H1 (cell line): ENCODE measurements at regions not wholly inside any gene's neighbourhood (a gene's known extent, or its start where the extent isn't known, plus 50 kb on each side); places are given as distances from the start of the nearest gene placed in this dataset.

Experiments used
- KDM4A ChIP-seq: IDR thresholded peaks from one replicate; pipeline ENCODE4 v1.7.1; 2012; ENCODE audit warnings: low read depth, mild to moderate bottlenecking, moderate library complexity, low read length, inconsistent platforms; ENCODE audit not compliant: severe bottlenecking
- KDM5A ChIP-seq: fragments of 200-600 bp; IDR thresholded peaks from 2 replicates; pipeline ENCODE4 v1.7.1; 2012; ENCODE audit warnings: mild to moderate bottlenecking, low read length, inconsistent platforms, mixed read lengths
- MAX ChIP-seq: IDR thresholded peaks from 2 replicates; pipeline ENCODE4 v1.6.1; 2012; ENCODE audit warnings: inconsistent platforms
- POLR2AphosphoS5 ChIP-seq: IDR thresholded peaks from 2 replicates; pipeline ENCODE4 v1.6.1; 2011; ENCODE audit warnings: low read depth, low read length
- SAP30 ChIP-seq: fragments of 300-600 bp; sonication (generic); IDR thresholded peaks from 2 replicates; pipeline ENCODE4 v1.7.1; 2012; ENCODE audit warnings: low read length, moderate library complexity, mild to moderate bottlenecking, inconsistent platforms; ENCODE audit not compliant: insufficient read depth, insufficient replicate concordance
- TBP ChIP-seq: IDR thresholded peaks from 2 replicates; pipeline ENCODE4 v1.6.1; 2011; ENCODE audit warnings: low read depth, low read length, improper control_type of control experiment

- TF ChIP-seq KDM4A (no peak), MAX (no peak), TBP (no peak), POLR2AphosphoS5 (no peak), KDM5A (no peak), SAP30 (no peak)
These were observed 124.3 kb upstream of the LMNTD1 start (continued) for GRCh38 chr12:25677232-25677937.
